C4-2B (cell line): ENCODE measurements at regions not wholly inside any gene's neighbourhood (a gene's known extent, or its start where the extent isn't known, plus 50 kb on each side); places are given as distances from the start of the nearest gene placed in this dataset.
"Not testable (repeated sequence)": the region's sequence is repeated elsewhere in the genome, so short reads cannot be mapped to it uniquely, and the experiment has no call there.

Experiments
- CTCF ChIP-seq: fragments of 450-650 bp; conservative IDR thresholded peaks from 2 replicates; pipeline ENCODE4 v1.5.1; 2017; ENCODE audit warnings: mild to moderate bottlenecking
- ZFX ChIP-seq: fragments of 450-650 bp; IDR thresholded peaks from 2 replicates; pipeline ENCODE4 v1.6.1; 2017

GRCh38 chr6:15185111-15185510, 60.8 kb upstream of the JARID2 start:
- TF ChIP-seq CTCF, ZFX: not testable (repeated sequence)
